Osteoblast (primary cell): ENCODE measurements at regions not wholly inside any gene's neighbourhood (a gene's known extent, or its start where the extent isn't known, plus 50 kb on each side); places are given as distances from the start of the nearest gene placed in this dataset.

Experiments used
- DNase-seq: peaks from one replicate; pipeline ENCODE4 v3.0.0; 2011; ENCODE audit warnings: low spot score, mixed read lengths; ENCODE audit not compliant: insufficient read length; ENCODE audit errors: missing footprints
- H2AFZ ChIP-seq: 2 replicates; pipeline ENCODE4 v1.6.0; 2011; ENCODE audit warnings: mild to moderate bottlenecking, low read length
- H3K27ac ChIP-seq: 2 replicates; pipeline ENCODE4 v1.5.1; 2011; ENCODE audit warnings: mild to moderate bottlenecking, low read depth, low read length, moderate library complexity
- H3K27me3 ChIP-seq: 2 replicates; pipeline ENCODE4 v1.6.0; 2012; ENCODE audit warnings: mild to moderate bottlenecking, control low read depth, inconsistent platforms, low read length, moderate library complexity; ENCODE audit not compliant: insufficient read depth
- H3K36me3 ChIP-seq: 2 replicates; pipeline ENCODE4 v1.5.1; 2011; ENCODE audit warnings: mild to moderate bottlenecking, low read length, control low read depth, moderate library complexity; ENCODE audit not compliant: insufficient read depth
- H3K4me1 ChIP-seq: 2 replicates; pipeline ENCODE4 v1.5.1; 2011; ENCODE audit warnings: mild to moderate bottlenecking, low read length, control low read depth, moderate library complexity; ENCODE audit not compliant: insufficient read depth
- H3K4me2 ChIP-seq: 2 replicates; pipeline ENCODE4 v1.6.0; 2011; ENCODE audit warnings: mild to moderate bottlenecking, low read length; ENCODE audit not compliant: insufficient read depth
- H3K4me3 ChIP-seq: fragments of 200-600 bp; sonication (generic); 3 replicates; pipeline ENCODE4 v1.5.1; 2012; ENCODE audit warnings: mild to moderate bottlenecking, low read length, inconsistent platforms; ENCODE audit not compliant: insufficient read depth
- H3K79me2 ChIP-seq: 2 replicates; pipeline ENCODE4 v1.6.0; 2012; ENCODE audit warnings: mild to moderate bottlenecking, low read length, control low read depth, inconsistent platforms; ENCODE audit not compliant: insufficient read depth
- H3K9me3 ChIP-seq: 2 replicates; pipeline ENCODE4 v1.5.1; 2011; ENCODE audit warnings: low read depth, low read length, control low read depth
- H4K20me1 ChIP-seq: 2 replicates; pipeline ENCODE4 v1.6.0; 2012; ENCODE audit warnings: mild to moderate bottlenecking, low read length, control low read depth; ENCODE audit not compliant: insufficient read depth
- CTCF ChIP-seq: IDR thresholded peaks from 2 replicates; pipeline ENCODE4 v1.5.1; 2011; ENCODE audit warnings: mild to moderate bottlenecking, low read depth, low read length, moderate library complexity; ENCODE audit errors: extremely low read depth

- no peaks in the 10 kb centered on the region for H3K79me2 ChIP-seq
- no peaks in the 10 kb centered on the region for H4K20me1 ChIP-seq
- H3K27ac ChIP-seq: no peak overlapping the region
- H3K4me1 ChIP-seq: no peaks in the 10 kb centered on the region
- TF ChIP-seq CTCF: no peak
- H3K9me3 ChIP-seq: no peaks in the 10 kb centered on the region
- no peak for DNase-seq
- H3K4me2 ChIP-seq: no peak overlapping the region
- no peak overlapping the region for H2AFZ ChIP-seq
- H3K27me3 ChIP-seq: no peaks in the 10 kb centered on the region
- H3K4me3 ChIP-seq: no peak overlapping the region
- H3K36me3 ChIP-seq: no peaks in the 10 kb centered on the region
Measured at GRCh38 chr16:9680019-9680655, 502.1 kb downstream of the GRIN2A start.

- no peaks in the 10 kb centered on the region for H3K79me2 ChIP-seq
- no peaks in the 10 kb centered on the region for H3K27me3 ChIP-seq
- no peak overlapping the region for H3K4me3 ChIP-seq
- DNase-seq: no peak
- H3K4me2 ChIP-seq: no peak overlapping the region
- no peaks in the 10 kb centered on the region for H4K20me1 ChIP-seq
- H3K4me1 ChIP-seq: no peaks in the 10 kb centered on the region
- TF ChIP-seq CTCF: no peak
- H3K36me3 ChIP-seq: no peaks in the 10 kb centered on the region
- H3K27ac ChIP-seq: no peak overlapping the region
- no peak overlapping the region for H2AFZ ChIP-seq
- H3K9me3 ChIP-seq: no peaks in the 10 kb centered on the region
Measured at GRCh38 chr16:9680968-9681367, 501.3 kb downstream of the GRIN2A start.

- Histone ChIP-seq H3K4me1 (no peaks in the 10 kb centered on the region), H3K4me2 (no peak overlapping the region), H3K27ac (no peak overlapping the region), H3K79me2 (no peaks in the 10 kb centered on the region), H3K4me3 (no peak overlapping the region), H4K20me1 (no peaks in the 10 kb centered on the region), H3K9me3 (no peaks in the 10 kb centered on the region), H3K36me3 (no peaks in the 10 kb centered on the region), H2AFZ (no peak overlapping the region), H3K27me3 (no peaks in the 10 kb centered on the region)
- no peak for TF ChIP-seq CTCF
- no peak for DNase-seq
Measured at GRCh38 chr16:9681508-9681907, 500.7 kb downstream of the GRIN2A start.

- H2AFZ ChIP-seq: no peak overlapping the region
- H3K4me3 ChIP-seq: no peak overlapping the region
- no peak for TF ChIP-seq CTCF
- no peaks in the 10 kb centered on the region for H3K4me1 ChIP-seq
- no peaks in the 10 kb centered on the region for H3K36me3 ChIP-seq
- no peaks in the 10 kb centered on the region for H3K79me2 ChIP-seq
- H3K9me3 ChIP-seq: no peaks in the 10 kb centered on the region
- DNase-seq: no peak
- no peak overlapping the region for H3K4me2 ChIP-seq
- no peaks in the 10 kb centered on the region for H4K20me1 ChIP-seq
- no peak overlapping the region for H3K27ac ChIP-seq
- no peaks in the 10 kb centered on the region for H3K27me3 ChIP-seq
Measured at GRCh38 chr16:9682320-9682719, 499.9 kb downstream of the GRIN2A start.
